Fibroblast of skin of right biceps (primary cell): ENCODE measurements at regions not wholly inside any gene's neighbourhood (a gene's known extent, or its start where the extent isn't known, plus 50 kb on each side); places are given as distances from the start of the nearest gene placed in this dataset.

ENCODE experiments used
- DNase-seq: peaks from one replicate; pipeline ENCODE4 v3.0.0-alpha.2; 2013

DNA sequence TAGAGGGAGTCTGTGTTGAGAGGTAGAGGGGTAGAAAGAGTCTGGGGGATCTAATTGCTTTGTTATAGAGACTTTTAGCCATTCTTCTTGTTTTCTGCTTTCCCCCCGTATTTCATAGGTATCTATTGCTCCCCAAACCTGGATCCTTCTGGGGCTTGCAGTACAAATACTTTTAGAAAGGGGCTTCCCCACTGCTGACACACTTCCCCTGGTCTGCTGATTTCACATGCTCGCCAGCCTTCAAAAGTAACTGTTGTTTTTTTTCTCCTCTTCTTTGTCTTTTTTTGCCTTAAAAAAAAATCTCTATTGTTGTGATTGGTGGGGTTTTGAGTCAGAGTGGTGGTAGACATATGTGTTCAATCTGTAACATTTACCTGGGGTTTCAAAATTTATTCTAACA, 300.6 kb upstream of the AZI2 start:
- DNase-seq = no peak

- peak; percentile 22 for DNase-seq
Measured at GRCh38 chr3:28651159-28651558, 302.5 kb upstream of the AZI2 start.

DNA sequence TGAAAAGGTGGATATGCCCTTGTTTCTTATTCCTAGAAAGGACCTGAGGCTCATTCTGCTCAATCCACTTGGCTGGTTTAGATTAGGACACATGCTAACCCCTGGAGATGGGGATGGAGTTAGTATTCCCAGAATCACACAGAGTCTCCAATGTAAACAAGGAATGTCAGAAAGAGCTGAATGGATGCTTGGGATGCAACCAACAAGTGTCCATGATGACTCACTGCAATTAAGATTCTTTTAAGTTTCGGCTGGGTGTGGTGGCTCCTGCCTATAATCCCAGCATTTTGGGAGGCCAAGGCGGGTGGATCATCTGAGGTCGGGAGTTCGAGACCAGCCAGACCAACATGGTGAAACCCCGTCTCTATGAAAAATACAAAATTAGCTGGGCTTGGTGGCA, 315.5 kb upstream of the AZI2 start:
- no peak for DNase-seq

GRCh38 chr3:28667646-28668621, 319.3 kb upstream of the AZI2 start:
- peak; percentile 60 for DNase-seq

DNA sequence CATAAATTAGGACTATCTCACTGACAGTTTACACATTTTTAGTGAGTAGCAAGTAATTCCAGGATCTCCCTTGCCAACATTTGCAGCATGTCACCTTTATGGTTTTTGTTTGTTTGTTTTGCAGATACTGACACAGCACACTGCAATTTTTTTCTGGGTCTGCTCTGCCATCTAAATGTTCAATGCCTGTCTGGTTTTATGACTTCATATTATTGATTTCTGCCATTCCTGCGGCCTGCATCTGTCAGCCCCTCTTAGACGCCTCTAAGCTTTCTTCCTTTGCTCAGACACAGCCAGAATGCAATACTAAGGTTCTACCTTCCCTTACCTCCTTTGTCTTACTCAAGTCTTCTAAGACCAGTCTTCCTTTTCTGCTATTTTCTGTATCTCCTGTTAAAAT, 321.2 kb upstream of the AZI2 start:
- DNase-seq = no peak

GRCh38 chr3:28672406-28672805, 323.8 kb upstream of the AZI2 start:
- no peak for DNase-seq

GRCh38 chr3:28673446-28673845, 324.8 kb upstream of the AZI2 start:
- DNase-seq = no peak

DNA sequence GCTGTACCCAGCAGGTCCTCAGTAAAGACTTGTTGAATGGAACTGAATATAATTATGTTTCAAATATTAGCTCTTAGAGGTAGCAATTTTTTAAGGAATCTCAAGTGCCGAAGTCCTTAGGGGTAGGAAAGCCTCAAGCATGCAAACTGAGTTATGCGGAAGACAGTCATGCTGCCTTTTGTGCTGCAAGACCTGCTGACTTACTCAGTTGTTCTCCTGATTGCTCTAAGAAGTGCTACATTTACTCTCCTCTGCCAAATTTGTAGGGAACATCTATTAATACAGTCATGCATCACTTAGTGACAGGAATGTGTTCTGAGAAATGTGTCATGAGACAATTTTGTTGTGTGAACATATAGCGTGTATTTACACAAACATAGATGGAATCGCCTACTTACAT, 325.6 kb upstream of the AZI2 start:
- no peak for DNase-seq

- DNase-seq = no peak
Measured at GRCh38 chr3:28677581-28677980, 329.0 kb upstream of the AZI2 start.

DNA sequence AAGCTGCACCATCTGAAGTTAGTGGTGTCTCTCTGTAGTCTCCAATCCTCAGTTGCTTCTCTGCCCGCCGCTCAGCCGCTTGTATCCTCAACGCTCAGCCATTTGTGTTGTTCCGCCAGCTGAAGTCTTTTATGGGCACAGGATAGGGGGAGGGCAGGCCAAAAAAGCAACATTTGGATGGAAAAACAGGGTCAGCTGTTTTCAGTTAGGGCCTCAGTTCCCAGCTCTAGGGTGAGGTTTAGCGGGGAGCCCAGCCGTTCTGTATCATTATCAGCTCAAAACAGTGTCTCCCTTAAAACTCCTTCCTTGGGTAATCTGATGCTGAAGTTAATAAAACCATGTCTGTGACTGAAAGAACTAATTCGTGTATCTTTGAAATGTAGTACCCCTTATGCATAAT, 329.5 kb upstream of the AZI2 start:
- DNase-seq = no peak

DNA sequence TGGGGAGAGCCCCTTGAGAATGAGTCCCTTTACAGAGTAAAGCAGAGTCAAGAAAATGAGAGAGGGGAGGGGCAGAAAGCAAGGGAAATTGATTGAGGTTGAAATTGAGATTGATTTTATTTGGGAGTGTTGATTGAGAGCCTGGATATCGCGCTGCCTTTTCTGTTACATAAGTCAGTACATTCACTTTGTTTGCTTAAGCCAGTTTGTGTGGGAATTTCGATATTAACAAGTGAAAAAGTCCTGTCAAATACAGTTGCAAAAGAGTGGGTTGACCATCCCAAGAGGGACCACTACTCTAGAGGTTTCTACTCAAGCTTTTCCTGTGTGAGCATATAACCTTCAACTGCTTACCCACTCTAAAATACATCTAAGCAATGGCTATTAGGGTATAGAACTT, 331.4 kb upstream of the AZI2 start:
- no peak for DNase-seq

DNA sequence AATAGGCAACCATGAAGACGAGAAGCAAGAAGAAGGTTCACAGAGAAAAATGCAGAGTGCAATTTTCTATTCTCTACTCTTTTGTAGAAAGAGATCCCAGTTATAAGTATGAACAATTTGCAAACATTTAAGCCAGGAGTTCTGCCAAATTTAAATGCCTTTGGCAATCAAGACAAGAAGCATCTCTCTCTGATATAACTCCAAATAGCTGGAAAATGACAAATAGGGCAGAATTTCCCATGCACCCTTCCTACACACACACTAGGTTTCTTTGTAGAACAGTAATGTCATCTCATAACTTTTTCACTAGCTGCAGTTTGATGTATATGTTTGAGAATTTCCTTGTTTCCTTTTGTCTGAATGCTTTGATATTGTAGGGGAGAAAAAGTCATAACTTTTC, 333.5 kb upstream of the AZI2 start:
- no peak for DNase-seq

- DNase-seq = no peak
Measured at GRCh38 chr3:28690176-28690575, 341.6 kb upstream of the AZI2 start.

GRCh38 chr3:28698706-28699105, 350.1 kb upstream of the AZI2 start:
- no peak for DNase-seq

DNA sequence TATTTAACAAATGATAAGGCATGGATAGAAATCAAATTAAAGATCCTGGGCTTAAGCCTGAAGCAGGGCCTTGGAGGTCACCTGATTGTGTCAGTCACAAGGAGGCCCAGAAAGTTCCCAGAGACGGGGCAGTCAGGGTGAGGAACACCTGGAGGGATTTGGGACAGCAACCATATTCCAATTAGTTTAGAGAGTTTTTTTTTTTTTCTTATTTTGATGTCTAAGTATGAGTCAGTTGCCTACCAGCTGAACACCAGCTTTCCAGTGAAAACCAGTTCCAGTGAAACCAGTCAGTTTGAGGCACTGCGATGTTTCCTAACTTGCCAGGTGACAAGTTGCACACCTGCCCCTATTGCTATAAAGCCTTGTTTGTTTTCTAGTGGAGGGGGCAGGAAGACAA, 350.7 kb upstream of the AZI2 start:
- no peak for DNase-seq

DNA sequence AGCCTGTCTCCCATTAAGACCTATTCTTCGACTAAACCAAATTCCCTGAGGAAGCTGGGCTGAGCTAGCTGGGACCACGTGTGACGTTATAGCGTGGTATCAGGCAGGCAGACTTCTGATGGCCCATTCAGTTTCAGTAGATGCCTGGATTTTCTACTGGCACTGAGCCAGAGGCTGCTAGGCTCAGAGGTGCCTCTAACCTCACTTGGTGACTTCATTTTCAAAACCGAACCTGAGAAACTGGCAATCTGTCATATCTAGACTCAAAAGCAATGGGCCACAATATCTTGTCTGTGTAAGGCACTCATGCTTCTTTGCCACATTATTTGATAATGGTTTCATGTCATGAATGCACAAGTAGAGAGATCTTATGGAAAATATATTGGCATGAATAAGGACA, 352.1 kb upstream of the AZI2 start:
- DNase-seq = no peak

DNA sequence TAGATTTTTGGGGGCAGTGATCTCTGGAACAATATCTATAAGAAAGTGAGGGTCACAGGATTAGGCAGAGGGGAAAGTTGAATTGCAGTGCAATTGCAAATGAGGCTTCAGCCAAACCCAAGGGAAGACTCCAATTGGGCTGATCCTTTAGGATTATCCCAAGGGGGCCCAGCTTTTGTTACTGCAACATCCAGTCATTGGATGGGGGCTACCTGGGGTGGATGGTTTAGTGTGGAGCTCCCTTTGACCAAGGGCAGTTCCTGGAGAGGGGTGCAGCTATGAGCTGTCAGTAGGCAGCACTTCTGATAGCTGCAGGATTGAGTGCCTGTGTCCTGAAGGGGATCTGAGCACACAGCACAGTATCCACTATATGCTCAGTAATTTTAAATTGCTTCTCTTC, 355.2 kb upstream of the AZI2 start:
- DNase-seq = no peak

- no peak for DNase-seq
Measured at GRCh38 chr3:28711293-28711692, 362.7 kb upstream of the AZI2 start.

DNA sequence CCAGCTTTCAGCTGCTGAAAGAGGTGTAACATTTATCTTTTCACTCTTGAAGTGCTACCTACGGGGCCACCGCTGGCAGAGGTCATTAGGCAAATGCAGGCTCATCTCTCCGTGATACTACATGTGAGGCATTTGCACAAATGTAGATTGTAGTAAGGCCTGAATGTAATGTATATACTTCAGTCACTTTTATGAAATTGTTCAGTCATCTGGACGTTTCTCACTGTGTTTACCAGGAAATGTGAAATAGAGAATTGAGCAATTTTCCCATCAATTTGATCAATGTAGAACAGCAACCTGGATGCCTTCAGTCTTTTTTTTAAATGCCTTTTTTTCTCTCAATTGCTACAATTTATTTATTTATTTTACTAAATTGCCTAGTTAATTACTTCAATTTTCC, 368.3 kb upstream of the AZI2 start:
- no peak for DNase-seq

DNA sequence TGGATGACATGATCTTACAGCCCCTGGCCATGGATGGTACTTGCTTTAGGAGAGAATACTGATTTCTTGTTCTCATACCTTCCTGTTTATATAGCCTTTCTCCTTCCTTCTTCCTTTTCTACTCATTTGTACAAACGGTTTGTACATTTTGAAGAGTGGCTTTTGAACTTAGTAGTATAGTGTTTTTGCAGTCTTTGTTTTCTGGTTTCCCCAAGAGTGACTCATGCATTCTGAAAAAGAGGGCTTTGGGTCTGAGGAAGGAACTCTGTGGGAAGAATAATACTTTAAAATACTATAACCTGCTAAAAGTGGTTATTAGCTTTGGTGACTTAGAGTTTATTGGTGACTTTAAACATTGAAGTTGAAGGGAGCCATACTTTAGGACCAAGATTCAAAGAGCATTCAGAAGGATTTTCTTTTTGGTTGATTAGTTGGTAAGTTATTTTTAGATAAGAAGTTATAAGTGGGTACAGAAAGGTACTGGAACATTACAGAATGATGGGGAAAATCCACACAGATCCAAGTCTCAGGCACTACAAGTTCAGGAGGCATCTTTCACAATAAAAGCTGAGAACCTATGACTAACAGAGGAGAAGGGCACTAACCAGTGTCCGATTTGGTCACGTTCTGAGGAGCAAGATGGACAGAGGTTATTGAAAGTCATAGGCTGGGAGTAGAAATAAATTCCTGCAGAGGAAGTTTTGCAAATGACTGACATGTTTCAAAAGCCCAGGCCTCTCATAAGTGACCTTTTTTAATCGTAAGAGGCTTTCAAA, 369.6 kb upstream of the AZI2 start:
- no peak for DNase-seq

DNA sequence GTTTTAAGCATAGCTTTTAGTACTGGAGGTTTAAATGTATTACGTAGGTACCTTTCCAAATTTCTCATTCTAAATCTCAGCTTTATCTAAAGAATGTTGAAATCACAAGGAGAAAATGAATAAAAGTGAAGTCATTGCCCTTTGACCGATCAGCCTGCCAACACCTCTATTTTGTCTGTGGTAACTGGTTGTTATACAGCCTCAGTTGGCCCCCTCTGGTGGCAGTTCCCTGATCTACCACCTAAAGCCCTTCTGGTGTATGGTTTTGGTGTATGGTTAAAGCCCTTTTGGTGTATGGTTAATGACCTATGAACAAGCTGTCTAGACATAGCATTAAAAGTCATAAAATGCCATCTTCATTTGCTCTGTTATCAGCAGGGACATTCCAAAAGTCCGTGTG, 378.2 kb upstream of the AZI2 start:
- peak; percentile 9 for DNase-seq

DNA sequence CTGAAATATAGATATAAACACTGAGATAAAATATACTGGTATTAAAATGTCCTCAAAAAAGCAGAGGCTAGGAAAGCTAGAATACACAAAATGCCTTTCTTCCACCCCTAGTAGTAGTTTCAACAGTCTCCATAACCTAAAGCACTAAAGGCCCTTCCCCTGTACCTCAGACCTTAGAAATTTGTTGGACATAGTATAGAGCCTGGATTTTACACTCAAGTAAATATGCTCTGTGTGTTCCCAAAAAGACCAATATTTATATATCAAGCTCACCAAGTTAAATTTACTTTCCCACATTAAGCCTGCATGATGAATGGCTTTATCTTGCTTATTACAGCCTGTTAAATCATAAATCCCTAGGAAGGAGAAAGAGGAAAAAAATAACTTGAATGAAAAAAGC, 378.7 kb upstream of the AZI2 start:
- DNase-seq = no peak

DNA sequence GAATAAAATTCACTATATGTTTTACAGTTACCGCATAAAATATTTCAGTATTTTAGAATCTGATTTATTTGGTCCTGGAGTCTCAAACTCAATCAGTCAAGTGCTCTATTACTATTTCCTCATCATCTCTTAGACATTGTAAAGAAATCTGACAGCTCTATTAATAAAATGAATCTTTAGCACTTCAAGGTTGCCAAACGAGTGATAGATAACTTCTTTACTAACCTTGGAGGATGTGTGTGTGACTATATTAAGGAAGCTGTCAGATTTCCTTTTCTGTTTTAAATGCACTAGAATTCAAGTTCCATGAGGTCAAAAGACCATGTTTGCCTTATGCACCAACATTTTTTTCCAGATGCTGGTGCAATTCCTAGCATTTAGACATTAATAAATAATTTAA, 389.8 kb upstream of the AZI2 start:
- DNase-seq = no peak

GRCh38 chr3:28739647-28740046, 391.0 kb upstream of the AZI2 start:
- no peak for DNase-seq
